ENCODE measurements at regions not wholly inside any gene's neighbourhood (a gene's known extent, or its start where the extent isn't known, plus 50 kb on each side); places are given as distances from the start of the nearest gene placed in this dataset.

DNA sequence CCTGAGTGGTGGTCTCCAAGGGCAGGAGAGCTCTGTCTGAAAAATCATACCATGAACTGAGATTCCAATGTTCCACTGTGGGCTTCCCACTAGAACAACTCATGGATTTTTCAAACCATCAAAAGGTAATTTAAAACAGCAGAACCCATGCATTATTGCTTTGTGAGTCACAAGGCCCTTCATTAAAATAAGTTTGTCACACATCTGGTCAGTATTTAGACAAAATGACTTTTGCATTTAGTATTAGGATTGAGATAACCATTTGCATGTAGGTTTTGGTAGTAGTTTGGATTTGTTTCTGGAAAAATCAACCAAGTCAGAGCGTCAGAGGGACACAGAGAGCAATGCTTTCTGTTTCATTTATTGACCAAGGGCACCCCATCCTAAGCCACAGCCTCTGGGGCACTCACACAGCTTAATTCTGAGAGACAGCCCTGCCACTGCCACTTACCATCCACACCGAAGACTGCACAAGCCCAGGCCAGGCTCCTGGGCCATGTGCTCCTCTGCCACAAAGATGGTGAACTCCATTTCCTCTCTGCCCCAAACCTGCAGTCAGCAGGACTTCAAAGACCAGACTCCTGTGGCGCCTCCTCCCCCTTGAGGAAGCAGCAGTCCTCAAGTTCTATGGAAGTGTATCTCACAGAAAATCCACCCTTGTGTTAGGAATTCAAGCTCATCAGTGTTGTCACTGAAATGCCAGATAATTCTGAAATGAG lies 132.6 kb upstream of the DUSP10 start:
- no peak overlapping the region for H3K4me3 ChIP-seq (ENCODE audit: low read depth, low read length)
- TF ChIP-seq, protein P1, sequence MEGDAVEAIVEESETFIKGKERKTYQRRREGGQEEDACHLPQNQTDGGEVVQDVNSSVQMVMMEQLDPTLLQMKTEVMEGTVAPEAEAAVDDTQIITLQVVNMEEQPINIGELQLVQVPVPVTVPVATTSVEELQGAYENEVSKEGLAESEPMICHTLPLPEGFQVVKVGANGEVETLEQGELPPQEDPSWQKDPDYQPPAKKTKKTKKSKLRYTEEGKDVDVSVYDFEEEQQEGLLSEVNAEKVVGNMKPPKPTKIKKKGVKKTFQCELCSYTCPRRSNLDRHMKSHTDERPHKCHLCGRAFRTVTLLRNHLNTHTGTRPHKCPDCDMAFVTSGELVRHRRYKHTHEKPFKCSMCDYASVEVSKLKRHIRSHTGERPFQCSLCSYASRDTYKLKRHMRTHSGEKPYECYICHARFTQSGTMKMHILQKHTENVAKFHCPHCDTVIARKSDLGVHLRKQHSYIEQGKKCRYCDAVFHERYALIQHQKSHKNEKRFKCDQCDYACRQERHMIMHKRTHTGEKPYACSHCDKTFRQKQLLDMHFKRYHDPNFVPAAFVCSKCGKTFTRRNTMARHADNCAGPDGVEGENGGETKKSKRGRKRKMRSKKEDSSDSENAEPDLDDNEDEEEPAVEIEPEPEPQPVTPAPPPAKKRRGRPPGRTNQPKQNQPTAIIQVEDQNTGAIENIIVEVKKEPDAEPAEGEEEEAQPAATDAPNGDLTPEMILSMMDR (conservative IDR thresholded peaks at IDR 0.05; ENCODE audit: low read depth, low read length): no peak
- DNase-seq (ENCODE audit: low read depth): no peak

DNA sequence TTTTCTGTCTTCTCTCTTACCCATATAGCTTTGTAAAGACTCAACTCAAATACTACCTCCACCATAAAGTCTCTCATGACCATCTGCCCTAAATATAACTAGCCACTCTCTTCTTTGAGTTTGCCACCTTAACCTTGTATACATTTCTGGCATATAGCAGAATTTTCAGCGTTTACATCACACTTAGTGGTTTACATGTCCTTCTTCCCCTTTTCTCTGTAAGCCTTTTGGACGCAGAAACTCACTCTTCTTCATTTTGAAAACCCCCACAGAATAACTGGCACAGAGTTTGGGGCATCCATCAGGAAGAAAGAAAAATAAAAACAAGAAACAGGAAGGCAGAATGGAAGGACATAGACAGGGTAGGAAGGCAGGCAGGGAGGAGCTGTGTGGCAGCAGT lies 131.8 kb upstream of the DUSP10 start:
- no peak overlapping the region for H3K4me3 ChIP-seq (ENCODE audit: low read depth, low read length)
- no peak for DNase-seq (ENCODE audit: low read depth)
- TF ChIP-seq, protein P1 (conservative IDR thresholded peaks at IDR 0.05; ENCODE audit: low read depth, low read length): no peak

GRCh38 chr1:221871056-221871455 lies 129.2 kb upstream of the DUSP10 start:
- no peak overlapping the region for H3K4me3 ChIP-seq (ENCODE audit: low read depth, low read length)
- DNase-seq (ENCODE audit: low read depth): no peak
- TF ChIP-seq, protein P1 (conservative IDR thresholded peaks at IDR 0.05; ENCODE audit: low read depth, low read length): no peak

GRCh38 chr1:221869779-221870178 lies 127.9 kb upstream of the DUSP10 start:
- TF ChIP-seq, protein P1 (conservative IDR thresholded peaks at IDR 0.05; ENCODE audit: low read depth, low read length): no peak
- no peak overlapping the region for H3K4me3 ChIP-seq (ENCODE audit: low read depth, low read length)
- DNase-seq (ENCODE audit: low read depth): peak; percentile 52

GRCh38 chr1:221868593-221869303 lies 126.9 kb upstream of the DUSP10 start:
- DNase-seq (ENCODE audit: low read depth): peak; percentile 75
- TF ChIP-seq, protein P1 (conservative IDR thresholded peaks at IDR 0.05; ENCODE audit: low read depth, low read length): no peak
- no peak overlapping the region for H3K4me3 ChIP-seq (ENCODE audit: low read depth, low read length)

DNA sequence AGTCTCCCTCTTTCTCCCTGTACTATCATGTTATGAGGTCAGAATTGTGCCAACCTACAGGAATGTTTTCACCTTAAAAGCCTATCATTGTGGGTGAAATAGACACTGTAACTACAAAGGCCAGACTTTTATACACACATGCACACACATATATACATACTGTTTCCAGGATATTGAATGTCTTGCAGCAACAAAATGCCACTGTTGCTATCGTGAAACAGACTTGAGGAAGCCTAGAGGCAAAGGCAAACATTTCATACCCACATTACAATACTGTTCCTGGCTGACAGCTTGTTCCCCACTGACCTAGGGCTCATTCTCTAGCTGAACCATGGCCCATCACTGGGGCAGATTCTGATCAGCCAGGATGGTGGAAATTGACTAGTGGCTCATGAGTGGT lies 125.1 kb upstream of the DUSP10 start:
- H3K4me3 ChIP-seq (ENCODE audit: low read depth, low read length): no peak overlapping the region
- TF ChIP-seq, protein P1 (conservative IDR thresholded peaks at IDR 0.05; ENCODE audit: low read depth, low read length): no peak
- DNase-seq (ENCODE audit: low read depth): no peak
